GM12892 (cell line): ENCODE measurements at regions not wholly inside any gene's neighbourhood (a gene's known extent, or its start where the extent isn't known, plus 50 kb on each side); places are given as distances from the start of the nearest gene placed in this dataset.

ENCODE experiments used
- POLR2A ChIP-seq: IDR thresholded peaks from 2 replicates; pipeline ENCODE4 v1.6.1; 2011; ENCODE audit warnings: low read depth, low read length, control low read depth
- POLR2AphosphoS5 ChIP-seq: IDR thresholded peaks from 2 replicates; pipeline ENCODE4 v1.6.1; 2011; ENCODE audit warnings: low read depth, low read length, control low read depth
- TAF1 ChIP-seq: IDR thresholded peaks from 2 replicates; pipeline ENCODE4 v1.6.1; 2011; ENCODE audit warnings: low read depth, mild to moderate bottlenecking, control low read depth, low read length, borderline replicate concordance

GRCh38 chr7:42495256-42495655, 258.2 kb upstream of the GLI3 start:
- no peak for TF ChIP-seq POLR2AphosphoS5
- TF ChIP-seq POLR2A, result no peak
- no peak for TF ChIP-seq TAF1
